ENCODE measurements at regions not wholly inside any gene's neighbourhood (a gene's known extent, or its start where the extent isn't known, plus 50 kb on each side); places are given as distances from the start of the nearest gene placed in this dataset.

DNA sequence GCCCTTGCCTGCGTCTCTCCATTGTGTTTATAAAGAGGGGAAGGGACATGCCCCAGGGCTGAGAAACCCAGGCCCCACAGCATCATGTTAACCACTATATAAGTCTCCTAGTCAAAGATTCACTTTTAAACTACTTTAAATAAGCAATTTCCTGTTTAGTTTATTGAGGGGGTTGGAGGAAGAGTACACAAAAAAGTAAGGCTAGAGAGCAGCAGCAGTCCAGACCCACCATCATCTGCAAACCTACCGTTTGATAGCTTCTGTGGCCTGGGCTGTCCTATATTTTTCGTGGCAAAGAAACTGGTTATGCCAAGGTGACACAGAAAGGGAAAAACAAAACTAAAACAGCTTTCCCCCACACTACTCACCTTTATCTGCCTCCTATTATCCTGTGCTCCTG, 646.1 kb downstream of the IRS1 start:
- DNase-seq = no peak

- no peak for DNase-seq
Measured at GRCh38 chr2:226151157-226151556, 648.5 kb downstream of the IRS1 start.

DNA sequence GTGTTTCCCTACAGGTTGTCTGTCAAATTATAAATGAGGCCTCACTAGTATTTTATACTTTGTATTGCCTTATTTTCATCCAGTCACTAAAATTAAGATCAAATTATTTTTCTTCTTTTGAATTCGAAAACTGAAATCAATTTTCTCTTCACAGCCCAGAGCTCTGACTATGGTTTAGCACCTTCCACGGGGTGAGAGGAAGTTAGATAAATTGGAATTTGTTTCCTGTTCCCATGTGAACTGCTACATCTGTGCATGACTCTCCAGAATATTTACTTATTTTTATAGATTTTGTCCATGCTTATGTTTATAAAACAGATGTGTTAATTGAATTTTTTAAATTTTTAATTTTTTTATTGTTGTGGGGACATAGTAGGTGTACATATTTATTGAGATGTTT, 656.5 kb downstream of the IRS1 start:
- DNase-seq = no peak

DNA sequence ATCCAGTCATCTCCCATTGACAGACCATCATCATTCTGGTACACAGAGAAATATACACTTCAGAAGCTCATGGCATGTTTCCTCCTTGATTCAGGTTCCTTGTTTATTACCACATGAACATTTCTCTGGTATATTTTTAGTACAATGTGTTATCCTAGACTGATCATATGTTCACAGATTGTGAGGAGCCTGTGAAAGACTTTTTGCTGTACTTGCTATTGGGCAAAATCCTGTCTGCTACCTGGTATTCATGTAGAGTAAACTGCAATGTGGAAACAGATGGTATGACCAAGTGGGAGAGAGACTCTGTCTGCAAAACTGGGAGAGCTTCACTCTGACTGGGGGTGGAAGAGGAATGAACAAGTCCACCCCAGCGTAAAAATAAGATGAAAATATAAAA, 657.2 kb downstream of the IRS1 start:
- DNase-seq = no peak

DNA sequence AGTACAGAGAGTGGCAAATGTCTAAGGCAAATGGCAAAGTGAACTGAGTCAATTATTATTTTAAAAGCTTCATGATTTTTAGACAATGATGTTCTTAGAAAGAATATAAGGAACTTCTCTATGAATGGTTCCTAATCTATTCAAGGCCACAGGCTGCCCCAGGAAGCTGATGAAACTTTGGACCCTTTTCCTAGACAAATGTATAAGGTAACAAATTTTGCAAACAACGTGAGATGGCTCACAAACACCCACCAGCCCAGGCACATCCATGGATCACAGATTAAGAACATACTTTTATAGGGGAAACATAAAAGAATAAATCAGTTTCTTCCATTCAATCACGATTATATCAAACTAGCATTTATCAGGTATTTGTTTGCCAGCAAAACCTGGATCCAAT, 659.0 kb downstream of the IRS1 start:
- DNase-seq = no peak

GRCh38 chr2:226139759-226140158, 659.9 kb downstream of the IRS1 start:
- DNase-seq = no peak

- no peak for DNase-seq
Measured at GRCh38 chr2:226137201-226137811, 662.3 kb downstream of the IRS1 start.

DNA sequence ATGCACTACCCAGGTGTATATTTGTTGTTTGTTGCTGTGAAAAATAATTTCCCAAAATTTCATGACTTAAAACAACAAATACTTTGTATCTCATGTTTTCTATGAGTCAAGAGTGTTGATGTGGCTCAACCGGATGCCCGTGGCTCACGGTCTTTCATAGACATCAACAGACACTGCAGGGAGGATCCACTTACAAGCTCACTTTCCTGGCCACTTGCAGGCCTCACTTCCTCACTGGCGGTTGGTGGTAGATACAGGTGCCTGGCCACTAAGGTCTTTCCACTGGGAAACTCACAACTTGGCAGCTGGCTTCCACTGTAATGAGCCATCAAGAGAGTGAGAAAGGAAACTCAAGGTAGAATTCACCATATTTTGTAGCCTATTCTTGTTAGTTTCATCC, 662.9 kb downstream of the IRS1 start:
- DNase-seq = no peak

DNA sequence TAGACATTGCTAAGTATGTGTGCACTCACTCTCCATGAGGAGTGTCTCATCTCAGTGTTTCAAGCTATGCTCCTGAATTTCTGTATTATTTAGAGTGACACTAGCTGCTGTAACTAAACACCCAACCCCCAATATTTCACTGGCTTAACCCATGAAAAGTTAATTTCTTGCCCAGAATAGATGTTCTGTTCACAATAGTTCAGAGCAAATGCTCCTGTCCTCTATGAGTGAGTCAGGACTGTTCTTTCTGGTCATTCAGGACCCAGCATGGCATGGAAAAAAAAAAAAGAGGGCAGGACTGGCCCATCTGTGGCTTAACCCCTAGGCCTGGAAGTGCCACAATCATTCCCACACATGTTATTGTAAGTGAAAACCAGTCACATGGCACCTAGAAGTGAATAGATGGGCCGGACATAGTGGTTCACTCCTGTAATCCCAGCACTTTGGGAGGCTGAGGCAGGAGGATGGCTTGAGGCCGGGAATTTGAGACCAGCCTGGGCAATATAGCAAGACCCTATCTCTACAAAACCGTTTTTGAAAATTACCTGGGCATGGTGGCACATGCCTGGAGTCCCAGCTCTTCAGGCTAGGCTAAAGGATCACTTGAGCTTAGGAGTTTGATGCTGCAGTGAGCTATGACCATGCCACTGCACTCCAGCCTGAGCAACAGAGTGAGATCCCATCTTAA, 663.6 kb downstream of the IRS1 start:
- DNase-seq = no peak

DNA sequence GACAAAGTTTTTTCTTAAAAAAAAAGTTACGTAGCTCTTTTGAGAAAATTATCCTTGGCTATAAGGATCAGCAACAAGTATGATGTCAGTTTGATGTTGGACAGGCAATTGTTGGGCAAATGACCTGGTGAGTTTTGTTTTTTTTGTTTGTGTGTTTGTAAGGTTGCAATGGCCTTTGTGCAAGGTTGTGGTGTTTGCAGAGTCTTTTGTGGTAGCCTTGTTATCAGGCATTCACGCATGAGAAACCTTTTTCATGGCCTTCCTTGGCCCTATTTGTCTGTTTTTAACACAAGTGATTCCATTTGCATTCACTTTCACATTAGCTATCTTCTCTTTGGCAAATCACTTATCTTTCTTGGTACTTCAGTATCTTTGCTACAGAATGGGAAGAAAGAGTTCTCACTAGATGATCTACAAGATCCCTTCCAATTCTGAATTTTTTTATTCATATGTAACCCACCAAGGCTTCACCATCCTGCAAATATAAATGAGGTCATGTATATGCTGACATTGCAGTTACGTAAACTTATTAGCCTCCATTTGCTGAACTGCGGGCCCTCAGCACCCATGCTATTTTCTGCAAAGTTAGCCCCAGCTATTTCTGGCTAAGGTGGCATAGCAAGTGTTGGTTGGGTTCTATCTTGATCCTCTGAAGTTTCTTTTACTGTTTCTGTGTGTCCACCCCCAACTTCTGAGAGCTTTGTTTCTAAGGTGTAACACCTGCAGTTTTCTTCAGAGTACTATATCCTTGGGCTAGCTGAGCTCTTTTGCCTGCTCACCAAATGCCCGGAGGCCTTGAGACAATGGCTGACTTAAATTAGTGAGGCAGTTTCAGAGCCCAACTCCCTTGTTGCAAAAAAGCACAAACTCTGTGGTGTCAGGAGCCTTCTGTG, 667.1 kb downstream of the IRS1 start:
- DNase-seq = no peak

- no peak for DNase-seq
Measured at GRCh38 chr2:226131299-226131784, 668.3 kb downstream of the IRS1 start.

DNA sequence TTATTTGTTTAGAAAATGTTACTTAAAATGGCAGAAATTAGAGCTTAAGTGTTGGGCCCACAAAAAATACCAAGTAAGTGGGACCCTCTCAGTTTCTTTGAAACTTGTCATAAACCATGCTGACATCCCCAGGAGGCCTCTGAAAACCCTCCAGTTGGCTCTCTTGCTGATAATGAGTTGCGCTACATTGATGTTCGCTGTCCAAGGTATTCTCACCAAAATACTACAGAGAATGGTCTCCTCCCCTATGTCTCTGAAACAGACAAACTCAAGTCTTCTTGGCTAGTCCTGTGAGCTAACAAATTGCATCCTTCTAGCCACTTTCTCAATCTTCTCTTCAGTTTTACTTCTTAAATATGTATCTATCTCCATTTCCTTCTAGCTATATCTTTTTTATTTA, 669.4 kb downstream of the IRS1 start:
- DNase-seq = no peak

GRCh38 chr2:226127682-226128081, 671.9 kb downstream of the IRS1 start:
- no peak for DNase-seq

DNA sequence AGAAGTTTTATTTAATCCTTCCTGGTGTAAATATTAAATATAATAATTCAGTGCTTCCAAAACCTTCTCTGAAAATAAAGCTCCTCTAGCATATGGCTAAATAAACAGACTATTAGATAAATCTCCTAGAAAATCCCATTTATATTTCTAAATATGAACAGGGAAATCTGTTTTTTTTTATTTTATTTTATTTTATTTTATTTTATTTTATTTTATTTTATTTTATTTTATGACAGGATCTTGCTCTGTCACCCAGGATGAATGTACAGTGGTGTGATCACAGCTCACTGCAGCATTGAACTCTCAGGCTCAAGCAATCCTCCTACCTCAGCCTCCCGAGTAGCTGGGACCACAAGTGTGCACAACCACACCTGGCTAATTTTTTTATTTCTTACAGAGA, 673.5 kb downstream of the IRS1 start:
- DNase-seq = no peak

GRCh38 chr2:226125176-226125883, 674.3 kb downstream of the IRS1 start:
- no peak for DNase-seq

- DNase-seq = no peak
Measured at GRCh38 chr2:226124548-226125011, 675.0 kb downstream of the IRS1 start.

- DNase-seq = no peak
Measured at GRCh38 chr2:226123300-226123699, 676.3 kb downstream of the IRS1 start.

GRCh38 chr2:226122041-226122440, 677.6 kb downstream of the IRS1 start:
- DNase-seq = no peak

DNA sequence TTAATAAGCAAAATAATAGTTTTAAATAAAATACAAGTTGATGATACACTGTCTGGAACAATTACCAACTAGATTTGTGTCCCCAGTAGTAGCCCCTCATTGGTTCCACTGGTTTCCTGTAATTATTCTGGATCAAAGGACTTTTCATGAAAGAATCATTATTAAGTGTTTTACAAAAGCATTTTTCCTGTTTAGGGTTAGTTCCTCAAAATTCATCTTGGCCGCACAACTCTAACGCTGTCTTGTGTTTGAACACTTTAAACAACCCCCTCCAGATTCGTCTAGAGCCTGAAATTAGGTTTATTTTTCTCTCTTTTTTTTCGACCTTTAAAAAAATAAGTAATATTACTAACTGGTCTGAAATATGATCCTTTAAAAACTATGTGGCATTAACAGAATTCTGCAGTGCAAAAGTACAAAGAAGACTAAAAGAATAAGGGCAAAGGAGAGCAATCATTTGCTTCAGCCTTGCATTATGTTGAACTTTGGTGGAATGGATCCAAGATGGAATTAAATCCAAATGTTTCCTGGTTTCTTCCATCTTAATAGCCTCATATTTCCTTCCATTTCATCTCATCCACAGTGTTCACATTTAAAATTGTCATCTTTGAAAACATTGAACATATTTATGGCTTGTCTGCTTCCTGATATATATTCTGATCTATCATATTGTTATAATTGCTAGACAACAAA, 678.4 kb downstream of the IRS1 start:
- DNase-seq = no peak

GRCh38 chr2:226118471-226119429, 680.9 kb downstream of the IRS1 start:
- DNase-seq = no peak

DNA sequence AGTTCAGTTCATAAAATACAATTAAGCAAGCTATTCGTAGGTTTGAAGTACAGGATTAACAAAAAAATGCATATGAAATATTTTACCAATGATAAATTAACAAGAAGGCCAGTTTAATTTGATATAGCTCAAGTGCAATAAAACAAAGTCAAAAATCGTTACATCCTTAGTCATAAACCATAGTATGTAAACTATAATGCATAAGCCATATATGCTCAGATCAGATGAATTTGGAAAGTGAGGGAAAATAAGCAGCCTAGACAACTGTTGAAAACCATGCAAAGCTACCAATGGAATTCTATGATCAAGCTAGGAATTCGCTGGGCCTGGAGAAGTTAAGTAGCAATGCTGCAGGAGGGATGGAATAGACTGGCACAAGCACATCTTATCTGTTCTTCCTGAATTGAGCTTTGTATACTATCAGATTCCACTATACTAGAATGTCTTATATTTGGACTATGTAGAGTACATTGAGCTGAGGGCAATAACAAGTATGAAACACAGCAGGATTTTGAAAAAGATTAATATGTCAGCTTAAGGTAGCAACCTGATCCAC, 682.0 kb downstream of the IRS1 start:
- DNase-seq = no peak

Data from stimulated activated CD4-positive, alpha-beta T cell treated with anti-CD3 and anti-CD28 coated beads, Interleukin-1b, Interleukin-23, amount 100 ng/mL, for 48 hours (primary cell).